NCI-H446 treated with DMSO at 0.1 percent for 48 hours (cell line): ENCODE measurements at regions not wholly inside any gene's neighbourhood (a gene's known extent, or its start where the extent isn't known, plus 50 kb on each side); places are given as distances from the start of the nearest gene placed in this dataset.
A peak's percentile ranks its signal among the peaks of the same experiment; 100 is the strongest.

Experiments
- DNase-seq: peaks from one replicate; lab custom pipeline; 2025; lab: John Stamatoyannopoulos, UW

DNA sequence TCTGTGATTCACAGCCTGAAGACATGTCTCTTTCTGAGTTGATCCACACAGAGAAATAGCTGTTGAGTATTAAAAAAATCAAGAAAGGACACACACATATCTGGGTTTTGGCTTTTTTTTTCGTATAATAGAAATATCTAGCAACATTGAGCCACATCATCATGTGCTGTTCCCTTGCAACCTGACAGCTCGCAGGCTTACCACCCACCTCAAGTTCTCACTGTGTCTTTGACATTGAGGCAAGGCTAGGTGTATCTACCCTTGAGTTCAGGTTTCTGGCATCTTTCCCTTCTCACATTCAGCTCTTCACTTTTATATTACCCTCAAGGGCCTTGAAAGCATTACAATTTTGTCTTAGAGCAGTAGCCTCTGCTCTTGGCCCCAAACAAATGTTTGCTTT lies 490.3 kb upstream of the KIRREL3 start:
- no peak for DNase-seq

- DNase-seq, result no peak
Observed at GRCh38 chr11:127485541-127485940, 485.0 kb upstream of the KIRREL3 start.

- DNase-seq, result no peak
Observed at GRCh38 chr11:127481391-127481790, 480.8 kb upstream of the KIRREL3 start.

DNA sequence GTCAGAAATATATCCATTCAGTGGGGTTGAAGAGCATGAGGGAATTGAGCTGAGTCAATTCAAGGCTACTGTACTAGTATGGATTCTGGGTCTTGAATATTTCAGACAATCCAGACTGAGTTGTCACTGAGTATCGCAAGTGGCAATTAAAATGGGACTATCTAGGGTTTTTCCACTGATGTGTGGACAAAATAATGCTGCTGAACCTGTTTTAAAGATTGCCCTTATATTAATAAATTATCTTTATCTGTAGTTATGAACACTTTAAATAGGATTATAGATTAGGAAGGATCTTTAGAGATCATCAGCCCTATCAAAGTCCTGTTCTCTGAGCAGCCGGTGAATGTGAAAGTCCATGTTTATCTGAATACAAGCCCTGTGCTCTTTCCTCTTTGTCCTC lies 478.3 kb upstream of the KIRREL3 start:
- DNase-seq, result no peak

DNA sequence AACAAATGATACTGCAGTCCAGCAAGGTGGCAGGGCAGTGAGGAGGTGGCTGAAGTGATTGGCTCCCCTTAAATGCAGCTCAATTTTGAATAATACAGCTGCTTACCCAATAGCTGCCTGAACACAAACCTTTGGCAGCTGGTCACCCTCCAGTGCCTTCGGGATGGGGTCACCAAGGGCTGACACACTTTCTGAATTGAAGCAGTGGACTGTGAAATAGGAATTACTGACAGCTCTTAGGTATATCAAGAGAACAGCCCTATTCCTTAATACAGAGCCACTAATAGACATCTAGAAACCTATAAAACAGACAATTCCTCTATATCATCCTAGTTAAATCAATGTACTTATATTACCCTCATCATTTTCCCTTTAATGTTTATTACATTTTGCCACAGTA lies 474.2 kb upstream of the KIRREL3 start:
- DNase-seq, result no peak

DNA sequence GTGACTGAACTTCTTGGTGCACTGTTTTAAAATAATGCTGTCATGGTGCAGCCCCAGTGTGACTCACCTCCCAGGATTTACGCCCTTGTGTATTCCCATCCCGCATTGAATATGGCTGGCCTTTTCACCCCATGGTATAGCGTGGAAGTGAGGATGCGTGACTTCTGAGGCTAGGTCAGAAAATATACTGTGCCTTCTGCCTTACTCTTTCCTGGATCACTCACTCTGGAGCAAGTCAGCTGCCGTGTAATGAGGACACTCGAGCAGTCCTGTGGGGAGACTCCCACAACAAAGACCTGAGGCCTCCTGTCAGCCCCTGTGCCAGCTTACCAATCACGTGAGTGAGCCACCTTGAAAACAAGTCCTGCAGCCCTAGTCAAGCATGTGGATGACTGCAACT lies 471.9 kb upstream of the KIRREL3 start:
- DNase-seq, result no peak

DNA sequence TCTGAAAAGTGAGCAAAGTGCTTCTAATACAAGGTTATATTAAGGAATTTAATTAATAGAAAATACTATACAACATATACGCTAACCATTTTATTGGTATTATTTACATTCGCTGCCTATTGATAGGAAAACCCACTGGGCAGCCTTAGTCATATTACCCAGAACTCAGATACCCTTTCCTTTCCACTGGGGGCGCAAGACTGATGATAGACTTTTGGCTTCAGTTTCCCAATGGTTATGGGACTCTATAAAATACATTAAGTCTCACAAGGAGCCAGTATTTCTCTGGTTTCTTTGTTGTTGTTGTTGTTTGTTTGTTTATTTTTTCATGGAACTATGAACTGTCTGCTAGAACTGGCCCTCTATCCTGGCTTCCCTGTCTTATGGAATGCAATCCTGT lies 471.1 kb upstream of the KIRREL3 start:
- DNase-seq, result no peak

DNA sequence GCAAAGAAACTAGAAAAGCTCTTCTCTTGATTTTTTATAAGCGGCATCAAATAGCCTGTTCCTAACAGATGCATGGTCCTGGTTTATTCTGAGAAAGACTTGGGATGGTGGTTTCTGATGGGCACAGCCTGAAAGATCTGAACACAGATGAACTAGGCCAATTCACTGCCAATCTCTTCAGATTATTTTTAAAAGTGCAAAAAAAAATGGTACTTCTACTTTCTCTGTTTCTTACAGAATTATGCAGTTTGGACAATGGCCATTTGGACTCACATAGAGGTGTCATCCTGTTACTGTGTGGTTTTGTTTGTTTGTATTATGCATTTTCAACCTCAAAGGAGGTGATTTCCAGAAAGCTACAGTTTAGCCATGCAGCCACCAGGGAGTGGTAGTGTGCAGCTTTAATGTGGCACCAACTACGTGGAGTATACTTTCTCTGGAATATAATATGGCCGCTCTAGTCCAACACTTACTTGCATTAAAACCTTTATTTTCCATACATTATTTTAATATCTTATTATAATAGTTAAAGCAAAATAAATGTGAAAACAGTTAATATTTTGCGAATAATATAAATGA lies 469.8 kb upstream of the KIRREL3 start:
- no peak for DNase-seq

DNA sequence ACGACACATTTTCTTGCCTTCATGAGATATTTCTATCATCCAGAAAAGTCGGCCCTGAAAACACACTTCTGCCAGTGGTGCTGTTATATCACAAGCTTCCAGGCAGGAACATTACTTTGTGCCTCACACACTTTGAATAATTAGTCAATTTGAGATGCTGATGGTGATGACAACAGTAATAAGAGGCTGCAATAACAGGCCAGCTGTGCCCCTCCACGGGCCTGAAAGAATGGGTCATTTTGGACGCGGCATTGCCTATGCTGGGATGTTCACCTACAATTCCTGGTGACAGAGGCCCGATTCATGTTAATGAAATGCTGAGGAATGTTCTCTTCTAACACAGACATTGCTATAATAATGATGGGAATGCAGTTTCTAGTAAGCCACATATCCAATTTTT lies 463.8 kb upstream of the KIRREL3 start:
- DNase-seq, result no peak

- no peak for DNase-seq
Observed at GRCh38 chr11:127462065-127462344, 461.4 kb upstream of the KIRREL3 start.

- DNase-seq, result peak; percentile 35
Observed at GRCh38 chr11:127461241-127462064, 460.9 kb upstream of the KIRREL3 start.

DNA sequence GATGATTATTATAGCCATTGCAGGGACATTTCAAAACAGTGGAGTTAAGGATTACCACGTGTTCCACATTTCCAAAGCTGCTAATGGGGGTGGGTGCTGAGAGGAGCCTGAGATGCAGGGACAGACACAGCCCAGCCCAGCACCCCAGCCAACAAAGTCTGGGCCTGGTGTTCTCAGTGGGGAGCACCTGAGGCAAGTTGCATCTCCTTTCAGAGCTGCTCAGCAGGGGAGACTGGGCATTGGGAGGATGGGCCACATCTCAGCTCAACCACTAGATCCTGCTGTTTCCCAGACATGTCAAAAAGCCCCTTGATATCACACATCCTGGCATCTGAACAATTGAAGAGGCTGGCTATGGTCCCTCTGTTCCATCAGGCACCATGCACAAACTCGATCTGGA lies 458.0 kb upstream of the KIRREL3 start:
- DNase-seq, result no peak

DNA sequence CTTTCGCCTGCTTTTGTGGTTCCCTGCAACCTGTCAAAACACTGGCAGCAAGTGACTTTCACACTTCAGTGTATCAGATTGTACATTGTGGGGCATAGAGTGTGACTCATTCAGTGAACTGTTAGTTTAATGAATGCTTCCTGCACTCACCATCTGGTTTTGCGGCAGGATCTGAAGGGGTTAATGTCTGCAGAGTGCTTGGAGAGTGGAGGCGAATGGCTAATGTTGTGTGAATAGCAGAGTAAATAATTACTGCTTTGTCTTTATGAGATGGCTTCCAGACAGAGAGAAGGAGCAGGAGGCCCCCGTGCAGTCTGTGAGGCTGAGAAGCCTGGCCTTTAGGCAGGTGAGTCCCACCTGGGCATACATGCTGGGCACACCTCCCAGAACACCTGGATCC lies 454.3 kb upstream of the KIRREL3 start:
- peak; percentile 68 for DNase-seq

GRCh38 chr11:127452533-127452932 lies 452.0 kb upstream of the KIRREL3 start:
- no peak for DNase-seq

- peak; percentile 78 for DNase-seq
Observed at GRCh38 chr11:127451861-127452260, 451.3 kb upstream of the KIRREL3 start.

DNA sequence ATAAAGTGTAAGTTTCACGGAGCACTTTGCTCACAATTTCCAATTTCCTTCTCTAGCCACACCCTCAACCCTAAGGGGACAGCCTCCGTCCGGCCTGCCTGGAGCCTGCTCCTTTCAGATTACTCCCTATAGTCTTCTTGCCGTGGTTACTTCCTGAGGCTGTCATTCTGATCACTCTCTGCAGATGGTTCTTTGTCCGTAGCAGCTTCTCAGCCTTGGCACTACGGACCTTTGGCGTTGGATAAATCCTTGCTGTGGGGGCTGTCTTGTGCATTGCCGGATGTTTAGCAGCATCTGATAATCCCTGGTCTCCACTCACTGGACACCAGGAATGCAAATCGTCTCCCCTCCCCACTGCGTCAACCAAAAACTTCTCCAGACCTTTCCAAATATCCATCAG lies 447.5 kb upstream of the KIRREL3 start:
- DNase-seq, result no peak

- no peak for DNase-seq
Observed at GRCh38 chr11:127445476-127445875, 444.9 kb upstream of the KIRREL3 start.

DNA sequence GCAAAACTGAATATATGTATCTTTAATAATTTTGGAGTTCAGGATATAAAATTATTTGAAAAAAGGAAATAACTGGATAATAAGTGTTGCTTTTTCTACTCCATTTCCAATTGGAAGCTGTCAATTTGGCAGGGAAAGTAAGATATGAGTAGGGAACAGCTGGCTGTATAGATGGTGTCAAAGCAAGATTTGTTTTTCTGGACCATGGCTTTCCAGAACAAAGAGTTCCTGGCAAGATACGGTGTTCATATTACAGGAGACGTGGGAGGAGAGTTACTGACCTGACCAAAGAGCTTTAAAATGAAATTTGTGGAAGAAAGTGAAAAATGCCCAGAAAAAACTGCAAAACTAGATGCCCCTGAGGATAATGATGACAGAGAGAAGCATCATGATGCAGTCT lies 442.7 kb upstream of the KIRREL3 start:
- DNase-seq, result no peak

DNA sequence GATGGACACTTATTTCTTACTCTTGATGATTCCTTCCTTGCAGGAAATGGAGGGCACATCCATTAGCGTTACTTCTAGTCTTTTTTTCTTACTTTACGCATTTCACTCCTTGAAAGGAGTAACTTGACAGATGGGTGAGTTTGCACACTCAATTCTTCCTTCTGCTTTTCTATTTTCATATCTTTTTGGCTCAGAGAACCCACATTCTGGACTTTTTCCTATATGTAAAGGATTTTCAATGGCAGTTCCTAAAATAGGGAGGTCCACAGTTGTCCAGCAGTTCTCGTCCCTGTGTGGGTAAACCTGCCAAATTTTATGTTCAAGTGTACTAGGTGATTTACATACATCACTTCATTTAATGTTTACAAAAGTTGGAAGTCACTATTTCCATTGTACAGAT lies 440.0 kb upstream of the KIRREL3 start:
- DNase-seq, result no peak

- no peak for DNase-seq
Observed at GRCh38 chr11:127425281-127425680, 424.7 kb upstream of the KIRREL3 start.

GRCh38 chr11:127424661-127425060 lies 424.1 kb upstream of the KIRREL3 start:
- DNase-seq, result no peak

GRCh38 chr11:127420139-127420538 lies 419.6 kb upstream of the KIRREL3 start:
- DNase-seq, result no peak

DNA sequence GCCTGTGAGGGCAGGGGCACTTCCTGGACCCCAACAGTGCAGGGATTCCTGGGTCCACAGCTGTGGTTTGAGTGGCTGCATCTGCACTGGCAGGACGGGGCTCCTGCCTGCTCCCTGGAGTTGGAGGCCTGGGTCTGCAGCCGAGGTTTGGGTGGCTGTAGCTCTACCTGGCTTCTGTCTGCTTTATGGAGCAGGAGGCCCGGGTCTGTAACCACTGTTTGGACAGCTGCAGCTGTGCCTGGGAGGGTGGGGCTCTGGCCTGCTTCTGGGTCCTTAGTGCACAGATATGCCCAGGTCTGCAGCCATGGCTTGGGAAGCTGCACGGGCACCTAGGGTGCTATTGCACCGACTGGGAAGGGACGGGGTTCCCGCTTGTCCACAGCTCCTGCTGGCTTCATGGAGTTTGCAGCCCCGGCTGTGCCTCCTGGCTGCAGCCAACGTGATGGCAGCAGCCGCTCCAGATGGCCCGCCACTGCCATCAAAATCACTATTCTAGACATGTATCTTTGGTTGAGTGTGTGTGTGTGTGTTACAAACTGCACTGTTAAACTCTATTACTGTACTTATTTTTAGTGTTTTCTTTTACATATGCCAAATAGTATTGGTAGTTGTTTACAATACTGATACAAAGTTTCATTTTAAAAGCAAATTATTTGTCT lies 412.3 kb upstream of the KIRREL3 start:
- DNase-seq, result no peak

- DNase-seq, result no peak
Observed at GRCh38 chr11:127412234-127412633, 411.7 kb upstream of the KIRREL3 start.
